Peyer's patch (tissue), 4 donors: ENCODE measurements at regions not wholly inside any gene's neighbourhood (a gene's known extent, or its start where the extent isn't known, plus 50 kb on each side); places are given as distances from the start of the nearest gene placed in this dataset.

Experiments
- CTCF ChIP-seq, 6 experiments: fragments of 450-650 bp in 4 of 6; fragments of 200-600 bp in 2 of 6; sonication (generic) in 1 of 6; IDR thresholded peaks; one replicate each; pipeline ENCODE4 v1.5.1; 2017 to 2019; ENCODE audit warnings: antibody characterized with exemption in 6 of 6, mild to moderate bottlenecking in 3 of 6, moderate library complexity in 1 of 6
- POLR2A ChIP-seq, 2 donors: fragments of 450-650 bp; IDR thresholded peaks; one replicate each; pipeline ENCODE4 v1.5.1; 2017; ENCODE audit warnings: antibody characterized with exemption in 2 of 2, mild to moderate bottlenecking in 2 of 2, moderate library complexity in 2 of 2

GRCh38 chrX:46436744-46437143 is 108.5 kb downstream of the ZNF674 start:
- no peak for TF ChIP-seq CTCF (IDR thresholded peaks at IDR 0.05)
- TF ChIP-seq POLR2A (IDR thresholded peaks at IDR 0.05) = no peak
